GM18519 (cell line): ENCODE measurements at regions not wholly inside any gene's neighbourhood (a gene's known extent, or its start where the extent isn't known, plus 50 kb on each side); places are given as distances from the start of the nearest gene placed in this dataset.

Experiments
- ATAC-seq: cut with Tn5 transposase; IDR thresholded peaks from one replicate; pipeline ENCODE4 v1.9.1; 2021; ENCODE audit warnings: mild to moderate bottlenecking, moderate library complexity; ENCODE audit not compliant: unreplicated experiment, low FRiP score

GRCh38 chr3:194801461-194802432, 116.1 kb downstream of the FAM43A start:
- no peak for ATAC-seq

- no peak for ATAC-seq
Observed at GRCh38 chr3:194804796-194805195, 119.1 kb downstream of the FAM43A start.

GRCh38 chr3:194805546-194805945, 119.9 kb downstream of the FAM43A start:
- ATAC-seq = no peak

GRCh38 chr3:194806991-194807630, 121.4 kb downstream of the FAM43A start:
- no peak for ATAC-seq

GRCh38 chr3:194808640-194809097, 123.0 kb downstream of the FAM43A start:
- ATAC-seq = no peak

- no peak for ATAC-seq
Observed at GRCh38 chr3:194809382-194809781, 123.7 kb downstream of the FAM43A start.

GRCh38 chr3:194810076-194810475, 124.4 kb downstream of the FAM43A start:
- ATAC-seq = no peak

GRCh38 chr3:194811118-194811517, 125.4 kb downstream of the FAM43A start:
- ATAC-seq = no peak

- ATAC-seq = no peak
Observed at GRCh38 chr3:194812176-194812575, 126.5 kb downstream of the FAM43A start.

GRCh38 chr3:194814878-194815357, 129.2 kb downstream of the FAM43A start:
- ATAC-seq = no peak

GRCh38 chr3:194816748-194817591, 131.3 kb downstream of the FAM43A start:
- no peak for ATAC-seq

GRCh38 chr3:194817592-194817930, 131.9 kb downstream of the FAM43A start:
- ATAC-seq = no peak

- ATAC-seq = no peak
Observed at GRCh38 chr3:194817936-194818335, 132.3 kb downstream of the FAM43A start.

GRCh38 chr3:194824100-194824499, 138.4 kb downstream of the FAM43A start:
- ATAC-seq = no peak

GRCh38 chr3:194824701-194825111, 139.0 kb downstream of the FAM43A start:
- no peak for ATAC-seq

- no peak for ATAC-seq
Observed at GRCh38 chr3:194826594-194826993, 140.9 kb downstream of the FAM43A start.

GRCh38 chr3:194827486-194827885, 141.8 kb downstream of the FAM43A start:
- ATAC-seq = no peak

- ATAC-seq = no peak
Observed at GRCh38 chr3:194828116-194828515, 142.4 kb downstream of the FAM43A start.

- ATAC-seq = no peak
Observed at GRCh38 chr3:194828926-194829325, 143.2 kb downstream of the FAM43A start.

- ATAC-seq = no peak
Observed at GRCh38 chr3:194830401-194830800, 144.7 kb downstream of the FAM43A start.

GRCh38 chr3:194830978-194831377, 145.3 kb downstream of the FAM43A start:
- ATAC-seq = no peak
